Left lobe of liver (tissue), 2 donors: ENCODE measurements at regions not wholly inside any gene's neighbourhood (a gene's known extent, or its start where the extent isn't known, plus 50 kb on each side); places are given as distances from the start of the nearest gene placed in this dataset.
"Not testable (repeated sequence)": the region's sequence is repeated elsewhere in the genome, so short reads cannot be mapped to it uniquely, and the experiment has no call there.

ENCODE experiments used
- ATAC-seq: fragments of 200-7000 bp; cut with Tn5 transposase; one replicate; pipeline ENCODE4 v1.9.1; 2020; ENCODE audit warnings: mild to moderate bottlenecking, moderate library complexity
- DNase-seq: peaks from one replicate; pipeline ENCODE4 v3.0.0-alpha.2; 2020; ENCODE audit warnings: low spot score
- donor health status: DM: no; HTN: no; CAD: no; lungs with moderate emphysema.
- donor health status: DM: no; HTN: yes; CAD: no.

DNA sequence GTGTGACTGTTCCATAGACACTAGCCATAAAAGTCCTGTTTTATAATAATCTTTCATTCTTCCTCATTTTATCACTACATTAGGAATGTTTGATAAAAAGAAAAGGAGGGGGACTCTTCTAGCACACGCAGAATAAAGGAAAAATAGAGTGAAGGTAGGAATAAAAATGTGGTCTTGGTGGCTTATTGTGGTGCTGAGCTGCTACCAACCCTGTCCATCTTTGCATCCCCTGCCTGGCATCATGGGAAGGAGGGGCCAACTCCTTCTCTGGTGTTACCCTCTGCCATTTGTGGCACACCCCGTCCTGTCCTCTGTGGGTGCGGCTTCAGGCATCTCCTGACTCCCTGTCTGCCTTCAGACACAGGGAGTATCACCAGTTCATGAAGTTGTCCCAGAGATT lies 104.9 kb upstream of the ZNF536 start:
- no peak for ATAC-seq
- no peak for DNase-seq

DNA sequence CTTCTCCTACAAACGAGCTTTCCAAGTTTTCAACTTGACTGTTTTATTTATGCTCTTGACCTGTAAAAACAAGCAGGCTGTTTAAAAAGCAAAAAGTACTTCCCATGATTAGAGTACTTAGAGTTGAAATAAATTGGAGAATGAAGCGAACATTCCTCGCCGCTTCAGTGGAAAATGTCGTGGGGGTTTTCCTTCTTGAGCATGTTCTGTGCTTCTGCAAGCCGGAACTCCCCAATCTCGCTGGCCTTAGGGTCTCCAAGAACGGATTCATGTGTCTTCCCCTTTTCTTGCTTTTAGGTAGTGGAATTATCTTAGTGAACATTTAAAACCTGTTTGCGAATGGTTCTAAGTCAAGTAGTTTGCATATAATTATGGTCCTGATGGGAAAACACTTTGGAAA lies 103.6 kb upstream of the ZNF536 start:
- ATAC-seq (no peak), DNase-seq (no peak)

DNA sequence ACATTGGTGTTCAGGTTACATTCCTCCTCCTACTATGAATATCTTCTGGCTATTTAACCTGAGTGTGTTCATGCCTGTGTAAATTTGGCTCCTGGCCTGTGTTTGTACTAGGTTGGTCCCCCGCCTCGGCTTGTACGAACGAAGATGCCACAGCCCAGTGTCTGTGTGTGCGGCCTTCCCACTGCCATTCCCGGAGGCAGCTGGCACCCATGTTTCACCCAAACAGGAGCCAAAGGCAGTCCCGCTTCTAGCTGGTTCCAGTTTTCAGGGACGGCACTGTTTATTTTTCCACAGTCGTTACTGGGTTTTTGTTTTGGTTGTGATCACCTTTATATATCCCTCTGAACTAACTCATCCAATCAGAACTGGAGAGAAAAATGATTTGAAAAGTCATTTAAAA lies 102.5 kb upstream of the ZNF536 start:
- DNase-seq, result no peak
- no peak for ATAC-seq

DNA sequence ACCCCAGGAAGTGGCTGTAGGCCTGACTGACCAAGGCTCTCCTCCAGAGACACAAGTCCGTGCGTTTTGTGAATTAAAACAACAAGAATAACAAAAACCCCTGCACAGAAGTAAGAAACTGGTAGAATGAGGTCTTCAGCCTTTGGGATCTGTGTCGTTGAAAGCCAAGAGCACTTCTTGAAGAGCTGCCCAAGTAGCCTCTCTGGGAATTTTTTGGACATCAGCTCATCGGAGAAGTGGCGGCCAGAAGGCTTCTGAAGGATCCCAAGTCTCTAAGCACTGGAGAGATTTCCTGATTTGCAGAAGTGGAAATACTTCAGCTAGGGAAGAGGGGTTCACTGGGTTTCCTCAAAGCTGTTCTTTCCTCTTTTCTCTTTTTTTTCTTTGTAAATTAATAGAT lies 100.4 kb upstream of the ZNF536 start:
- ATAC-seq (no peak), DNase-seq (no peak)

DNA sequence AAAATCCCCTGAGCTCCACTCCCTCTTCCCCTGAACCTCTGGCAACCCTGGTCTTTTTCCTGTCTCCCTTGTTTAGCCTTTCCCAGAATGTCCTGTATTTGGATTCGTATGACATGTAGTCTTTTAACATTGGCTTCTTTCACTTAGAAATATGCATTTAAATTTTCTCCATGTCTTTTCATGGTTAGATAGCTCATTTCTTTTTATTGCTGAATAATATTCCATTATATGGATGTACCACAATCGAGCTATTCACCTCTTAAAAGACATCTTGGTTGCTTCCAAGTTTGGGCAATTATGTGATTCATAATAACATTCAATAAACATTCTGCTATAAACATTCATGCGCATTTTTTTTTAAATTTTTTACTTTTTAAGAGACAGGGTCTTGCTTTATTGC lies 99.6 kb upstream of the ZNF536 start:
- no peak for ATAC-seq
- no peak for DNase-seq

DNA sequence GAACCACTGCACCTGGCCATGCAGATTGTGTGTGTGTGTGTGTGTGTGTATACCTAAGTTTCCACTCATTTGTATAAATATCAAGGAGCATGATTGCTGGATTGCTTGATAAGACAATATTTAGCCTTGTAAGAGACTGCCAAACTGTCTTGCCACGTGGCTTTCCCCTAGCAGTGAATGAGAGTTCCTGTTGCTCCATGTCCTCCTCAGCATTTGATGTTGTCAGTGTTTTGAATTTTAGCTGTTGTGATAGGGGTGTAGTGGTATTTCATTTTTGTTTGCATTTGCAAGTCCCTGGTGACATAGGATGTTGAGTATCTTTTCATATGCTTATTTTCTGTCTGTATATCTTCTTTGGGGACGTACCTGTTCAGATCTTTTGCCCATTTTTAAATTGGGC lies 99.0 kb upstream of the ZNF536 start:
- no peak for ATAC-seq
- DNase-seq, result no peak

DNA sequence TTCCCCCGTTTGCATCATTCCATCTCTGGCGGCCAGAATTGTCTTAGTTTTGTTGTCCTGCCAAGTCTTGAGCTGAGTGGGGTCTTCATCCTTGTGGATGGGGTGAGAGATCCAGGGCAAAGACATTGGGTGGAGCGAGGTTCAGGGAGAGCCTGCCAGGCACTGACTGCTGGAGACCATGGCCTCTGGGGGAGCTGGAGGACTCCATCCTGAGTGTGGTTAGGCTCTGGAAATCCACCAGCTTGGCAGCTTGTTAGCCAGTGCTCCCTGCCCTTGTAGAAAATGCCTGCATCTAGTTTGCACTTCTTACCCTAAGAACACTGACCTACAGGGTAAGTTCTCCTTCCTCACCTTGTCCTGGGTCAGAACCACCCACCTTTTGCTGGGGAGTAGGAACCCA lies 97.2 kb upstream of the ZNF536 start:
- DNase-seq (no peak), ATAC-seq (no peak)

DNA sequence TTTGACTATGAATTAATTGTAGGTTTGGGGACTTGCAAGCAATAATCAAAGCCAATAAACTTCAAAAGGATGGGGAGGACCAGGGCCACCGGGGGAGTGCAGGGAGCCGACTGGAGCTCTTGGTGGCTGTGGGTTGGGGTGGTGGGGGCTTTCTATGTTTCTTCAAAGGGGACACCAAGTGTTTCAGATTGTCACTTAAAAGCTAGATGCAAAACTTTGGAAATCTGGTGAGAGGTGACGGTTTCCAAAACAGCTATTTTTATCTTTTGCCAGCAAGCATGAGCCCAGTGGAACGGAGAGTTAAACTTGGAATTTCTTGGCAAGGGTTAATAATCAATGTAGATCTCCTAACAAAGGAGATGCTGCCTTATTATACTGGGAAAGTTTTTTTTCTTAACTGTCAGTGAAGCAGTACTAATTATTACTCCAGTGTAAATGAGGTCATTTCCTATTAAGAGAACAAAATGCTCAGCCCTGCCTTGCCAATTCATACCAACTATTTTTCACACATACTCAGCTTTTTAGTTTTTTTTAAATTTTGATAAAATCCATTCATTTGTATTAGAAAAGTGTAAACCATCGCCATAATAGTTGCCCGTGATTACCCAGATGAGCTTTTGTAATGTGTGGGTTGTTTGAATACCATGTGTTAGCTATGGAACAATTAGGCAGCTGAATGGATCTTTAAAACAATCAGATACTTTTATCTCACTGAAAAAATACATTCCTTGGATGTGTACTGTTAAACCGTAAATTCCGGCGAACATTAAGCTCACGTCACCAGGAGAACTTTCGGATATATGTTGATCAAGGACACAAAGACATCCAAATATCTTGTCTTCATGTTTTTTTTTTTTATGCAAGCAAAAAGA lies 95.9 kb upstream of the ZNF536 start:
- DNase-seq (no peak), ATAC-seq (no peak)

DNA sequence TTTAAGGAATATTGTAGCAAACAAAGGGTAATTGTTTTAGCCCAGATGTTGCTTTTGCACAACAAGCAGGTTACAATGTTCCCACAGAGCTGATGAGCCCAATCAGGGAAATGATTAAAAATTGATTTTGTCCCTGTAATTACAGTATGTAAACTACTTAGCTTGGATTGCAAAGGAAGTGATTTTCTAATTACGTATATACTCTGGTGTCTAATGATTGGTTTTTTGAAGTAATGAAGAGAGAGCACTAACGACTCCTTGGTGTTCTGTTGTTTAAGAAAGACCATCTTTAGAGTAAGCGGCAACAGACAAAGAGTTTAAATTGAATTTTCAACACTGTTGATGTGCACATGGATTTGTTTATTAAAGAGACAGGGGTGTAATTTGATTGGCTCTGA lies 95.3 kb upstream of the ZNF536 start:
- DNase-seq (no peak), ATAC-seq (no peak)

DNA sequence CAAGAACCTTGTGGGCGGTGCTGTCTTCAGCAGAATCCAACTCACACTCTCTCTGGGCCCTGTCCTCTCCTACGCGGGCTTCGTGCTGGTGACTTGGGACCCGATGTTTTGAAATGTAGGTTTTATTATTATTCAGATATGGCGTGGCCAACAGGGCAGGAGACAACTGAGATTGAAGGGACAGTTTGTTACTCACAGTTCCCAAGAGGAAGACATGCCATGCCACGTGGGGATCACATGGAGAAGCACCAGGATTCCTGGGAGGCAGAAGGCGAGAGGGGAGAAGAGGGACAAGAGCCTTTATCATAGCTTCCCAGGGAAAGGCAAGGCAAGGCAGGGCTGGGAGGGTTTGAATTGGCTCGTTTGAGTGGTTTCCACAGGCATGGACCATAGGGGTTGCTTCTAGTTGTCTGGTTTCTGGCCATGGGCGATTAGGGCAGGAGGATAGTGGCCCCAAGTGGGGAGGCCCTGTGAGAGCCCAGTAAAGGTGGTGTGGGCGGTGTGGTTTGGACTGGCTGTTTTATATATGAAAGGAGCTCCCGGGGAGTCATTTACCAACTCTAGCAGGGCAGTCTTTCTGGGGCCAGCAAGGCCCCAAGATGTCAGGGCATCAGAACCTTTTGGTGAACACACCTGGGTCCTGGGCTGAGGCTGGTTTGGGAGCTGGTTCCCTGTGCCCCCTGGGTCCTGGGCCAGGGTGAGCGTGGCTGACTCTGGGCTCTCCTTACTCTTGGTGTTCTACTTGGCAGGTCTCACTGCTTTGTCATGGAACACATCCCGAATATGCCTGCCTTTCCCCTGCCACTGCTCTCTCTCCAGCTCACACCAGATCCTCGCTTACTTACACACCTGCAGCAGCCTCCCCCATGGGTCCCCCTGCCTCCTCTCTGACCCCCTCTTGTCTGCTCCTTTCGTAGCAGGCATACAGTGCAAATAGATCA lies 94.0 kb upstream of the ZNF536 start:
- DNase-seq, result no peak
- no peak for ATAC-seq

DNA sequence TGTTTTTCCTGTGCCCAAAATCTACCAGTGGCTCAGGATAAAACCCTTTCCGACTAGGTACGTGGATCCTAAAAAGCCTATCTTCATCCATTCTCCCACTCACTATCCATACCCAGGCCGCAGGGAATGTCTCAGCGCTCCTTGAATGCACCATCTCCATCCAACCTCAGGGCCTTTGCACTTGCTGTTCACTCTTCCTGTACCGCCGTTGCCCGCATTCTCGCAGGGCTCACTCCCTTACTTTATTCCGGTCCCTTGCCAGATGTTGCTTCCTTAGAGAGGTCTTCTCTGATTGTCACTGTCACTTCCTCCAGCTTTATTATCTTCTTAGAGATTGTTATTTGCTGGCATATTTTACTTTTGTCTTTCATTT lies 93.3 kb upstream of the ZNF536 start:
- DNase-seq, result no peak
- no peak for ATAC-seq

DNA sequence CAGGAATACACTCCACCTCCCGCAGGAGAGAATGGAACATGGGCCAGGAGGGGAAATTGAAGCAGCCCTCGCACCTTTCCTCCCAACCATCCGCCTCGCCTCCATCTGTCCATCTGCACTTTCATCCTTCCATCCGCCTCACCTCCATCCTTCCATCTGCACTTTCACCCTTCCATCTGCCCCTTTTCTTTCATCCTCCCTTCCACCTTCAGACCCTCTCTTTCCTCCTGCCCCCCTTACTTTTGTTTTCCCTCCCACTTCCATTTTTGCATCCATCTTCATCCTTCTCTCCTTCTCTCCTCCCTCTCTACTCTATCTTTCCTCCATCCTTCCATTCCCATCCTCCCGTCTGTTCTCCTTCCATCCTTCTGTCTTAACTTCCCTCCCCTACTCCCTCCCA lies 92.2 kb upstream of the ZNF536 start:
- ATAC-seq (no peak), DNase-seq (no peak)

DNA sequence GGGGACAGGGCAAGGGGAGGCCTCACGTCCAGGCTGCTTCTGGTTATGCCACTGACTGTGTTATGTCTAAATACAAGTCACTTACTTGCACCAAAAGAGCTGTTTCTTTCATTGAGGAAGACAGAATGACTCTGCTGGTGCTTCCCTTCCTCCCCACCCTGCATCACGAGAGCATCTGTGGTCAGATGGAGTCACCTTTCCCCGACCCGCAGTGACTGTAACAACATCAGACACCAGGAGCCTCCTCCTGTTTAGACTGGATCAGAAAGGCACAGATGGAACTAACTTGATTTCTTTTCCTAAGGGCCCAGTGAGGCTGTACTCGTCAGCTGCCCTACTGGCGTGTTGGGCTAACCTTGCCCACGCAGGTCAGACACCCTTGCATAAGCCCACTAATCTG lies 90.3 kb upstream of the ZNF536 start:
- ATAC-seq, result no peak
- DNase-seq, result no peak

DNA sequence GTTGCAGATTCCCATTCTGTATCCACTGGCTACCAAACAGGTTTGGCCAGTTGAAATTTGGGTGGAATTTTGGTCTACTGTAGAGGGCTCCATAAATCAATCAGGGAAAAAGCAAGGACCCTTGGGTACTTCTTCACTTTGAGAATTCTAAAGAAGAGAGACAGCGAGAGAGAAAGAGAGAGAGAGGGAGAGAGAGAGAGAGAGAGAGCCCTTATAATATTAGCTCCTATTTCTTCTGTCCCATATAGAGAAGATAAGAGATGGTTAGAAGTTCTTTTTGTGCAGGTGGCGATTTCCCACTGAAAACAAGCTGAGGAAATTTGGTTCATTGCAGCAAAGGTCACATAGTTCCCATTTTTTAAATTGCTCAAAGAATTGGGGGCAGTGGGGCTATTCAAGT lies 88.6 kb upstream of the ZNF536 start:
- no peak for ATAC-seq
- DNase-seq, result no peak

DNA sequence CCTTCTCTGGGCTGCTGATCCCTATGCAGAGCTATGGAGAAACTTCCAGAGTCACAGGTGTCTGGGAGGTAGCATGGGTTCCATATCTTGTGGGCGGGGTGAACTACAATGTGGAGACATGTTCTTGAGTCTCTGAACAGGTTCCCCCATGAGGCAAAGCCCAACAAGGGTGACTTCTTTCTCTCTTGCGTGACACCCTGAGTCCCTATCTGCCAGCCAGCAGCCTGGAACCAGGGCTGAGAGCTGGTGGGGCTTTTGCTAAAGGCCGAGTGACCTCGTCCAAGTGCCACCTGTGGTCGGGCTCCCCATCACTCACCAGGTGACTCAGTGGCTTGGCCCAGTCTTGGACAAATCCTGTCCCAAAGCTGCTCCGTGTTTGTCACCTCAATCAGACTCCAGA lies 88.0 kb upstream of the ZNF536 start:
- DNase-seq, result no peak
- ATAC-seq, result no peak

DNA sequence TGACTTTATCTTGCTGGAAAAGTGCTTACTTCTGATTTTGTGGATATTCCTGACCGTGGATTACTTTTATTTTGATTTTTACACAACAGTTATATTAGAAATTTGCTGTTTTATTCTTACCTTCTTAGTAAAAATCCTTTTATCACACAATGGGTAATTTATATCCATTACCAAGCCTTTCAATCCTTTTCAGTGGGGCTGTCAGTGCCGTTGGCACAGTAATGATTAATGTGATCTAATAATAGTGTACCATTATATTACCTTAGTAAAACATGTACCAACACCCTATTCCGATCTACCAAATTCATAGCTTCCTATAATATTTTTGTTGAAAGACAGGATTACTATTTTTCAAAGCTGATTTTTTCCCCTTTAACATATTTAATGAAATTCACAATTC lies 87.3 kb upstream of the ZNF536 start:
- ATAC-seq (no peak), DNase-seq (no peak)

DNA sequence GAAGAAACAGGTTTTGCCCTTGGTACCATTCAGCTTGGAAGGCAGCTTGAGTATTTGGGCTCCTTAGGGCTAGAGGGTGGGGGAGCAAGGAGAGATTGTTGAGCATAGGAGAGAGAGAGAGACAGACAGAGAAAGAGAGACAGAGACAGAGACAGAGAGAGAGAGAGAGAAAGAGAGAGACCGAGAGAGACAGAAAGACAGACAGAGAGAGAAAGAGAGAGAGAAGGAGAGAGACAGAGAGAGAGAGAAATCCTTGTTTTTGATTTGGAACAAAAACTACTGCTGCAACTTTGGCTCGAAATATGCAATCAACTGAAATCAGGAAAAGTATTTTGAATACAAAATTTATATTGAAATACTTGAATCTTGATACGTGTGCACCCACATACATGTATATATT lies 85.8 kb upstream of the ZNF536 start:
- ATAC-seq (no peak), DNase-seq (no peak)

DNA sequence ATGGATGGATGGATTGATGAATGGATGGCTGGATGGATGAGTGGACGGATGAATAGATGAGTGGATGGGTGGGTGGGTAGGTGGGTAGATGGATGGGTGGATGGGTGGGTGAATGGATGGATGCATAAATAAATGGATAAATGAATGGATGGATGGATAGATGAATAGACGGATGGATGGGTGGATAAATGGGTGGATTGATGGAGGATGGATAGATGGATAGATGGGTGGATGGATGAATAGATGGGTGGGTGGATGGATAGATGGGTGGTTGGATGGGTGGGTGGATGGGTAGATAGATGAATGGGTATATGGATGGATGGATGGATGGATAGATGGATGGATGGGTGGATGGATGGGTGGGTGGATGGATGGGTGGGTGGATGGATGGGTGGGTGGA lies 84.9 kb upstream of the ZNF536 start:
- ATAC-seq, result no peak
- no peak for DNase-seq

DNA sequence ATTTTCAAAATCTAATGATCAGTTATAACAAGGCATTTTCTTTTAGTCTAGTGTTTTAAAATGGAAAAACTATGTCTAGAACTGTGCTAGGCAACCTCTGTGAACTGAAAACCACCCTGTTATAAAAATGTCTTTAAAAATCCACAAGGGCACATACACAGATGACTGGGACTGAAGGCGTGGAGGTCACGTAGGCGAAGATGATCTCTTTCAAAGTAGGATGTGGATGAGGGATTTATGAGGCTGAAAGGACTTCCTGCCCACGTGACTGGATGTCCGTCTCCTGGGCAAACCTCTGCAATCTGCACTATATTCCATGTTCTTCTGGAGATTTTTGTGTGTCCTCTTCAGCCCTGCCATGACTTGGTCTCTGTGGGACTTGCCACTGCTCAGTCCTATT lies 84.2 kb upstream of the ZNF536 start:
- ATAC-seq (no peak), DNase-seq (no peak)

DNA sequence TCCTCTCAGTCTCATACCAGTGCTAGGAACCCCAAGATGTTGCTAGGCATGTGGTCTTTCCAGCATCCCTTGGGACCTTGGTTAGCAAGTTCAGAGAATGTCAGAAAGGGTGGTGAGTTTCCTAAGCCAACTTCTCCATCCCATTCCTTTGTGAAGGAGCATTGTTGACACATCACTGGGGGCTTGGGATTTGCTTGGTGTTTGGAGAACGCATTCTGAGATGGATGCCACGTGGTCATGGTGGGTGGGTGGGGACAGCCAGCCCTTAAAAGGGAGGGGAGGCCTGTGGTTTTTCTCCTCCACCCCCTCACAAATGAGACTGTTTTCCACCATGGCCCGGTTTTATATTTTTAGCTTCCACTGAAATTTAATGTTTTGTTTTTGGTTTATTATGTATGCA lies 83.3 kb upstream of the ZNF536 start:
- ATAC-seq (no peak), DNase-seq (no peak)

DNA sequence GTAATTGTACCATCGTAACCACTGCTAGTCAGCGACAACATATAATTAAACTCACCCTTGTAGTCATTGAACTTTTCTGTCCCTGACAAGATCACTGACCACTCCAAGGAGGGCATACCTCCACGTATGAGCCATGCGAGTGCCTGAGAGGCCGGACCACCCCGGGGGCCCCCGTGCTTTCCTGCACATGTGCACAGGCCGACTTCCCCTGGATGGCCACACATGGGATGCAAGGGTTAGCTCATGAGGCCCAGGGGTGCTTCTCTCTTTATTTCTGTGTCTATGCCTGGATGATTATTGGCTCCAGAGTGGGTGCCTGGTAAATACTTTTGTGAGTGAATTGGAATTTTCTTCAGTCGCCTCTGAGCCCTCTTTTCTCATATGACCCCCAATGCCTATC lies 82.8 kb upstream of the ZNF536 start:
- DNase-seq (no peak), ATAC-seq (no peak)

DNA sequence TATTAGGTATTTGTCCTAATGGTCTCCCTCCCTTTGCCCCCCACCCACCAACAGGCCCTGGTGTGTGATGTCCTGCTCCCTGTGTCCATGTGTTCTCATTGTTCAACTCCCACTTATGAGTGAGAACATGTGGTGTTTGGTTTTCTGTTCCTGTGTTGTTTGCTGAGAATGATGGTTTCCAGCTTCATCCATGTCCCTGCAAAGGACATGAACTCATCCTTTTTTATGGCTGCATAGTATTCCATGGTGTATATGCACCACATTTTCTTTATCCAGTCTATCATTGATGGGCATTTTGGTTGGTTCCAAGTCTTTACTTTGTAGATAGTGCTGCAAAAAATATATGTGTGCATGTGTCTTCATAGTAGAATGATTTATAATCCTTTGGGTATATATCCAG lies 81.4 kb upstream of the ZNF536 start:
- not testable (repeated sequence) for ATAC-seq, DNase-seq
